IMR-90 (cell line): ENCODE measurements at regions not wholly inside any gene's neighbourhood (a gene's known extent, or its start where the extent isn't known, plus 50 kb on each side); places are given as distances from the start of the nearest gene placed in this dataset.

ENCODE experiments used
- CHD1 ChIP-seq: IDR thresholded peaks from 2 replicates; pipeline ENCODE4 v1.6.1; 2012; ENCODE audit warnings: low read depth, low read length, improper control_type of control experiment
- MAFK ChIP-seq: IDR thresholded peaks from 2 replicates; pipeline ENCODE4 v1.6.1; 2012; ENCODE audit warnings: low read depth, low read length, improper control_type of control experiment
- NFE2L2 ChIP-seq: fragments of 150-350 bp; IDR thresholded peaks from 2 replicates; pipeline ENCODE4 v1.6.1; 2016; ENCODE audit warnings: low read depth, mild to moderate bottlenecking, low read length
- POLR2A ChIP-seq: IDR thresholded peaks from 2 replicates; pipeline ENCODE4 v1.6.1; 2012; ENCODE audit warnings: mild to moderate bottlenecking, low read depth, low read length
- TF ChIP-seq, protein P1 (sequence below): conservative IDR thresholded peaks from 2 replicates; pipeline ENCODE4 v1.5.1; 2012; ENCODE audit warnings: mild to moderate bottlenecking, low read depth, low read length, improper control_type of control experiment
- TF ChIP-seq, protein P2 (sequence below): fragments of 150-350 bp; IDR thresholded peaks from 2 replicates; pipeline ENCODE4 v1.6.1; 2017; ENCODE audit warnings: mild to moderate bottlenecking, antibody characterized with exemption, low read length, low read depth

DNA sequence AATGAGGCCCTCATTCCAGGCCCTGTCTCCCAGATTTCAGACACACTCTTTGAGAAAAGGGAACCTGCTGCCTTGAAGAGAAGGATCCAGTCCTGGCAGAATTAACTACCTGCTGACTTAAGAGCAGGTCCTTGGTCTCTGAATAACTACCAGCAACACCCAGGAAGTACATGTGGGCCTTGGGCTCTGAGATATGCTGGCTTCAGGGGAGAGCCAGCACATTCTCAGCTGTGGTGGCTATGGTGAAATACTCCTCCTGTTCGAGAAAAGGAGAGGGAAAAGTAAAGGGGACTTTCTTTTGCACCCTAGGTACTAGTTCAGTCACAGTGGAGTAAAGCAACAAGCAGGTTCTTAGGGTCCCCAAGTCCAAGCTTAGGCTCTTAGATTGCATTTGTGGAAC lies 120.0 kb downstream of the HMHB1 start:
- TF ChIP-seq, protein P1, sequence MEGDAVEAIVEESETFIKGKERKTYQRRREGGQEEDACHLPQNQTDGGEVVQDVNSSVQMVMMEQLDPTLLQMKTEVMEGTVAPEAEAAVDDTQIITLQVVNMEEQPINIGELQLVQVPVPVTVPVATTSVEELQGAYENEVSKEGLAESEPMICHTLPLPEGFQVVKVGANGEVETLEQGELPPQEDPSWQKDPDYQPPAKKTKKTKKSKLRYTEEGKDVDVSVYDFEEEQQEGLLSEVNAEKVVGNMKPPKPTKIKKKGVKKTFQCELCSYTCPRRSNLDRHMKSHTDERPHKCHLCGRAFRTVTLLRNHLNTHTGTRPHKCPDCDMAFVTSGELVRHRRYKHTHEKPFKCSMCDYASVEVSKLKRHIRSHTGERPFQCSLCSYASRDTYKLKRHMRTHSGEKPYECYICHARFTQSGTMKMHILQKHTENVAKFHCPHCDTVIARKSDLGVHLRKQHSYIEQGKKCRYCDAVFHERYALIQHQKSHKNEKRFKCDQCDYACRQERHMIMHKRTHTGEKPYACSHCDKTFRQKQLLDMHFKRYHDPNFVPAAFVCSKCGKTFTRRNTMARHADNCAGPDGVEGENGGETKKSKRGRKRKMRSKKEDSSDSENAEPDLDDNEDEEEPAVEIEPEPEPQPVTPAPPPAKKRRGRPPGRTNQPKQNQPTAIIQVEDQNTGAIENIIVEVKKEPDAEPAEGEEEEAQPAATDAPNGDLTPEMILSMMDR: no peak
- TF ChIP-seq POLR2A (no peak), NFE2L2 (no peak), CHD1 (no peak), MAFK (no peak)
- TF ChIP-seq, protein P2, sequence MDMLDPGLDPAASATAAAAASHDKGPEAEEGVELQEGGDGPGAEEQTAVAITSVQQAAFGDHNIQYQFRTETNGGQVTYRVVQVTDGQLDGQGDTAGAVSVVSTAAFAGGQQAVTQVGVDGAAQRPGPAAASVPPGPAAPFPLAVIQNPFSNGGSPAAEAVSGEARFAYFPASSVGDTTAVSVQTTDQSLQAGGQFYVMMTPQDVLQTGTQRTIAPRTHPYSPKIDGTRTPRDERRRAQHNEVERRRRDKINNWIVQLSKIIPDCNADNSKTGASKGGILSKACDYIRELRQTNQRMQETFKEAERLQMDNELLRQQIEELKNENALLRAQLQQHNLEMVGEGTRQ: no peak
